Smooth muscle cell (in vitro differentiated cells): ENCODE measurements at regions not wholly inside any gene's neighbourhood (a gene's known extent, or its start where the extent isn't known, plus 50 kb on each side); places are given as distances from the start of the nearest gene placed in this dataset.

Source experiments
- DNase-seq: peaks from one replicate; lab custom pipeline; 2025; ENCODE audit not compliant: unreplicated experiment; lab: John Stamatoyannopoulos, UW
- H2AFZ ChIP-seq: fragments of 200-600 bp; sonication (generic); 2 replicates; pipeline ENCODE4 v1.6.0; 2016; ENCODE audit warnings: antibody characterized with exemption, low read depth, mild to moderate bottlenecking
- H3F3A ChIP-seq: fragments of 200-600 bp; sonication (generic); 2 replicates; pipeline ENCODE4 v1.6.0; 2017; ENCODE audit warnings: antibody characterized with exemption, low read depth
- H3K27ac ChIP-seq: fragments of 200-600 bp; sonication (generic); 2 replicates; pipeline ENCODE4 v1.5.1; 2016; ENCODE audit warnings: low read depth, mild to moderate bottlenecking
- H3K27me3 ChIP-seq: fragments of 200-600 bp; sonication (generic); 2 replicates; pipeline ENCODE4 v1.6.1; 2016; ENCODE audit warnings: low read depth, mild to moderate bottlenecking
- H3K36me3 ChIP-seq: fragments of 200-600 bp; sonication (generic); 2 replicates; pipeline ENCODE4 v1.5.1; 2016; ENCODE audit warnings: low read depth
- H3K4me1 ChIP-seq: fragments of 200-600 bp; sonication (generic); 2 replicates; pipeline ENCODE4 v1.5.1; 2016; ENCODE audit warnings: low read depth
- H3K4me2 ChIP-seq: fragments of 200-600 bp; sonication (generic); 2 replicates; pipeline ENCODE4 v1.6.0; 2016; ENCODE audit warnings: mild to moderate bottlenecking
- H3K4me3 ChIP-seq: fragments of 200-600 bp; sonication (generic); 2 replicates; pipeline ENCODE4 v1.5.1; 2016; ENCODE audit warnings: mild to moderate bottlenecking
- H3K79me2 ChIP-seq: fragments of 200-600 bp; sonication (generic); 2 replicates; pipeline ENCODE4 v1.6.0; 2016; ENCODE audit warnings: low read depth, mild to moderate bottlenecking
- H3K9ac ChIP-seq: fragments of 200-600 bp; sonication (generic); 2 replicates; pipeline ENCODE4 v1.6.0; 2016; ENCODE audit warnings: low read depth
- H3K9me3 ChIP-seq: fragments of 200-600 bp; sonication (generic); replicated peaks from 2 replicates; pipeline ENCODE4 v1.5.1; 2016; ENCODE audit warnings: low read depth
- H4K20me1 ChIP-seq: fragments of 200-600 bp; sonication (generic); 2 replicates; pipeline ENCODE4 v1.6.0; 2016; ENCODE audit warnings: low read depth
- CTCF ChIP-seq: fragments of 200-600 bp; sonication (generic); IDR thresholded peaks from 2 replicates; pipeline ENCODE4 v1.5.1; 2017; ENCODE audit warnings: borderline replicate concordance, mild to moderate bottlenecking, antibody characterized with exemption; ENCODE audit not compliant: insufficient read depth, poor library complexity, severe bottlenecking
- WGBS: methylation state at CpG from one replicate; pipeline ENCODE4 v1.1.7; 2016; ENCODE audit warnings: low lambda C conversion rate; 5-methylcytosine and 5-hydroxymethylcytosine counted together

- no peak overlapping the region for H3K9ac ChIP-seq
- peaks cover 5% of the 10 kb centered on the region for H3K27me3 ChIP-seq
- 94% methylated on average over 2 of the region's 2 CpGs for WGBS
- TF ChIP-seq CTCF: no peak
- no peaks in the 10 kb centered on the region for H3K36me3 ChIP-seq
- no peak overlapping the region for H3K4me3 ChIP-seq
- H2AFZ ChIP-seq: no peak overlapping the region
- no peaks in the 10 kb centered on the region for H3K9me3 ChIP-seq
- DNase-seq: no peak
- no peak overlapping the region for H3K4me2 ChIP-seq
- no peak overlapping the region for H3K27ac ChIP-seq
- no peaks in the 10 kb centered on the region for H4K20me1 ChIP-seq
- no peaks in the 10 kb centered on the region for H3K4me1 ChIP-seq
- no peaks in the 10 kb centered on the region for H3F3A ChIP-seq
- H3K79me2 ChIP-seq: no peaks in the 10 kb centered on the region
Observed at GRCh38 chr10:107415446-107415845, 250.9 kb upstream of the SORCS1 start.

- no peaks in the 10 kb centered on the region for H3K79me2 ChIP-seq
- H2AFZ ChIP-seq: no peak overlapping the region
- no peaks in the 10 kb centered on the region for H3K36me3 ChIP-seq
- no peak overlapping the region for H3K27ac ChIP-seq
- no peaks in the 10 kb centered on the region for H3F3A ChIP-seq
- H3K27me3 ChIP-seq: peaks cover 5% of the 10 kb centered on the region
- H3K4me3 ChIP-seq: no peak overlapping the region
- no peak overlapping the region for H3K4me2 ChIP-seq
- DNase-seq: no peak
- WGBS: 97% methylated on average over 1 of the region's 1 CpG
- H3K9ac ChIP-seq: no peak overlapping the region
- no peaks in the 10 kb centered on the region for H4K20me1 ChIP-seq
- no peak for TF ChIP-seq CTCF
- no peaks in the 10 kb centered on the region for H3K4me1 ChIP-seq
- no peaks in the 10 kb centered on the region for H3K9me3 ChIP-seq
Observed at GRCh38 chr10:107413971-107414370, 249.5 kb upstream of the SORCS1 start.

GRCh38 chr10:107409522-107409921, 245.0 kb upstream of the SORCS1 start:
- H3K9ac ChIP-seq: no peak overlapping the region
- H3K4me1 ChIP-seq: no peaks in the 10 kb centered on the region
- peak; percentile 27 for TF ChIP-seq CTCF
- H2AFZ ChIP-seq: no peak overlapping the region
- 56% methylated on average over 4 of the region's 4 CpGs for WGBS
- no peaks in the 10 kb centered on the region for H4K20me1 ChIP-seq
- no peaks in the 10 kb centered on the region for H3F3A ChIP-seq
- H3K27me3 ChIP-seq: peaks cover 5% of the 10 kb centered on the region
- no peaks in the 10 kb centered on the region for H3K9me3 ChIP-seq
- H3K36me3 ChIP-seq: no peaks in the 10 kb centered on the region
- no peak overlapping the region for H3K4me2 ChIP-seq
- no peak overlapping the region for H3K4me3 ChIP-seq
- no peaks in the 10 kb centered on the region for H3K79me2 ChIP-seq
- no peak for DNase-seq
- H3K27ac ChIP-seq: no peak overlapping the region

- Histone ChIP-seq H3K79me2 (no peaks in the 10 kb centered on the region), H3K27ac (no peak overlapping the region), H3K4me2 (no peak overlapping the region), H4K20me1 (no peaks in the 10 kb centered on the region), H3K36me3 (no peaks in the 10 kb centered on the region), H3K27me3 (no peaks in the 10 kb centered on the region), H3K9me3 (no peaks in the 10 kb centered on the region), H3F3A (no peaks in the 10 kb centered on the region), H3K4me3 (no peak overlapping the region), H3K4me1 (no peaks in the 10 kb centered on the region), H3K9ac (no peak overlapping the region), H2AFZ (no peak overlapping the region)
- no peak for DNase-seq
- no peak for TF ChIP-seq CTCF
Observed at GRCh38 chr10:107398115-107398514, 233.6 kb upstream of the SORCS1 start.
